Upper lobe of right lung (tissue), 1 donor: ENCODE measurements at regions not wholly inside any gene's neighbourhood (a gene's known extent, or its start where the extent isn't known, plus 50 kb on each side); places are given as distances from the start of the nearest gene placed in this dataset.

ENCODE experiments used
- ATAC-seq: fragments of 200-7000 bp; cut with Tn5 transposase; one replicate; pipeline ENCODE4 v1.9.1; 2020; ENCODE audit warnings: mild to moderate bottlenecking, moderate library complexity
- DNase-seq: peaks from one replicate; pipeline ENCODE4 v3.0.0-alpha.2; 2020
- H3K27ac ChIP-seq: fragments of 200-600 bp; one replicate; pipeline ENCODE4 v1.8.0; 2022
- H3K27me3 ChIP-seq: fragments of 200-600 bp; one replicate; pipeline ENCODE4 v1.8.0; 2022; ENCODE audit warnings: mild to moderate bottlenecking
- H3K36me3 ChIP-seq: fragments of 200-600 bp; one replicate; pipeline ENCODE4 v1.8.0; 2022
- H3K4me1 ChIP-seq: fragments of 200-600 bp; one replicate; pipeline ENCODE4 v1.8.0; 2022
- H3K4me3 ChIP-seq: fragments of 200-600 bp; one replicate; pipeline ENCODE4 v1.8.0; 2022; ENCODE audit warnings: mild to moderate bottlenecking
- H3K9me3 ChIP-seq: fragments of 200-600 bp; one replicate; pipeline ENCODE4 v1.8.0; 2022
- CTCF ChIP-seq: fragments of 200-600 bp; IDR thresholded peaks from one replicate; pipeline ENCODE4 v1.8.0; 2022; ENCODE audit warnings: antibody characterized with exemption
- intact Hi-C: fragments of 100-400 bp; cut with DNase I; formaldehyde crosslinking; loops from one replicate; pipeline ENCODE4 v1.11.0; 2022
- donor health status: DM: no; HTN: yes; CAD: no; lungs with severe emphysema.

GRCh38 chr17:71110326-71110725, 941.0 kb downstream of the KCNJ2 start:
- intact Hi-C loops: no loop called here
- TF ChIP-seq CTCF: no peak

GRCh38 chr17:71111460-71111859, 942.1 kb downstream of the KCNJ2 start:
- Histone ChIP-seq H3K4me3 (no peak overlapping the region), H3K27me3 (no peaks in the 10 kb centered on the region), H3K4me1 (no peaks in the 10 kb centered on the region), H3K27ac (no peak overlapping the region), H3K36me3 (no peaks in the 10 kb centered on the region), H3K9me3 (no peaks in the 10 kb centered on the region)
- intact Hi-C loops: no loop called here
- DNase-seq (no peak), ATAC-seq (no peak)
- TF ChIP-seq CTCF: no peak

More at GRCh38 chr17:71110326-71110725, 941.0 kb downstream of the KCNJ2 start:
- Histone ChIP-seq H3K27ac (no peak overlapping the region), H3K9me3 (no peaks in the 10 kb centered on the region), H3K36me3 (no peaks in the 10 kb centered on the region), H3K4me3 (no peak overlapping the region), H3K4me1 (no peaks in the 10 kb centered on the region), H3K27me3 (no peaks in the 10 kb centered on the region)
- DNase-seq: no peak
- ATAC-seq: no peak

GRCh38 chr17:71111934-71112333, 942.6 kb downstream of the KCNJ2 start:
- DNase-seq (no peak), ATAC-seq (no peak)
- Histone ChIP-seq H3K36me3 (no peaks in the 10 kb centered on the region), H3K9me3 (no peaks in the 10 kb centered on the region), H3K27me3 (no peaks in the 10 kb centered on the region), H3K4me1 (no peaks in the 10 kb centered on the region), H3K4me3 (no peak overlapping the region), H3K27ac (no peak overlapping the region)
- no peak for TF ChIP-seq CTCF
- intact Hi-C loops: no loop called here

GRCh38 chr17:71113347-71113746, 944.0 kb downstream of the KCNJ2 start:
- ATAC-seq (no peak), DNase-seq (no peak)
- TF ChIP-seq CTCF: no peak
- Histone ChIP-seq H3K27me3 (no peaks in the 10 kb centered on the region), H3K4me3 (no peak overlapping the region), H3K4me1 (no peaks in the 10 kb centered on the region), H3K36me3 (no peaks in the 10 kb centered on the region), H3K9me3 (no peaks in the 10 kb centered on the region), H3K27ac (no peak overlapping the region)
- intact Hi-C loops: no loop called here

- intact Hi-C loops: no loop called here
- H3K27me3 ChIP-seq: no peaks in the 10 kb centered on the region
- TF ChIP-seq CTCF: no peak
- H3K9me3 ChIP-seq: no peaks in the 10 kb centered on the region
- DNase-seq (no peak), ATAC-seq (no peak)
- H3K4me3 ChIP-seq: no peak overlapping the region
- no peaks in the 10 kb centered on the region for H3K4me1 ChIP-seq
- no peak overlapping the region for H3K27ac ChIP-seq
- no peaks in the 10 kb centered on the region for H3K36me3 ChIP-seq
Measured at GRCh38 chr17:71114911-71115668, 945.8 kb downstream of the KCNJ2 start.

GRCh38 chr17:71115669-71115972, 946.3 kb downstream of the KCNJ2 start:
- no peaks in the 10 kb centered on the region for H3K36me3 ChIP-seq
- ATAC-seq (no peak), DNase-seq (no peak)
- no peak overlapping the region for H3K27ac ChIP-seq
- intact Hi-C loops: no loop called here
- TF ChIP-seq CTCF: no peak
- no peaks in the 10 kb centered on the region for H3K27me3 ChIP-seq
- H3K9me3 ChIP-seq: no peaks in the 10 kb centered on the region
- no peak overlapping the region for H3K4me3 ChIP-seq
- H3K4me1 ChIP-seq: no peaks in the 10 kb centered on the region
